ENCODE measurements at regions not wholly inside any gene's neighbourhood (a gene's known extent, or its start where the extent isn't known, plus 50 kb on each side); places are given as distances from the start of the nearest gene placed in this dataset.

- no peak for TF ChIP-seq CTCF (optimal IDR thresholded peaks at IDR 0.05 in 1 of 3, IDR thresholded peaks at IDR 0.05 in 1 of 3, conservative IDR thresholded peaks at IDR 0.05 in 1 of 3; ENCODE audit: extremely low read depth in 1 of 3, insufficient read depth in 2 of 3, low read length in 3 of 3)
- TF ChIP-seq EZH2 (IDR thresholded peaks at IDR 0.05; ENCODE audit: low read length) = no peak
These were observed 191.1 kb upstream of the PIK3R1 start for GRCh38 chr5:68024426-68024825.
